Esophagus muscularis mucosa (tissue), 4 donors: ENCODE measurements at regions not wholly inside any gene's neighbourhood (a gene's known extent, or its start where the extent isn't known, plus 50 kb on each side); places are given as distances from the start of the nearest gene placed in this dataset.

Experiments used
- EP300 ChIP-seq: sonication (generic); formaldehyde crosslinking; IDR thresholded peaks from one replicate; pipeline ENCODE4 v1.6.1; 2017; ENCODE audit warnings: antibody characterized with exemption
- POLR2A ChIP-seq: fragments of 450-650 bp; IDR thresholded peaks from one replicate; pipeline ENCODE4 v1.6.1; 2017; ENCODE audit warnings: antibody characterized with exemption, moderate library complexity, mild to moderate bottlenecking, low read depth
- POLR2AphosphoS5 ChIP-seq, 2 donors: sonication (generic); formaldehyde crosslinking; IDR thresholded peaks; one replicate each; pipeline ENCODE4 v1.6.1; 2017; ENCODE audit warnings: antibody characterized with exemption in 2 of 2
- TF ChIP-seq, protein P1 (sequence below), 3 experiments: fragments of 200-600 bp in 2 of 3; fragments of 450-650 bp in 1 of 3; sonication (generic) in 2 of 3; IDR thresholded peaks; one replicate each; pipeline ENCODE4 v1.5.1; 2017 to 2019; ENCODE audit warnings: antibody characterized with exemption in 3 of 3, mild to moderate bottlenecking in 2 of 3, moderate library complexity in 1 of 3

- TF ChIP-seq, protein P1, sequence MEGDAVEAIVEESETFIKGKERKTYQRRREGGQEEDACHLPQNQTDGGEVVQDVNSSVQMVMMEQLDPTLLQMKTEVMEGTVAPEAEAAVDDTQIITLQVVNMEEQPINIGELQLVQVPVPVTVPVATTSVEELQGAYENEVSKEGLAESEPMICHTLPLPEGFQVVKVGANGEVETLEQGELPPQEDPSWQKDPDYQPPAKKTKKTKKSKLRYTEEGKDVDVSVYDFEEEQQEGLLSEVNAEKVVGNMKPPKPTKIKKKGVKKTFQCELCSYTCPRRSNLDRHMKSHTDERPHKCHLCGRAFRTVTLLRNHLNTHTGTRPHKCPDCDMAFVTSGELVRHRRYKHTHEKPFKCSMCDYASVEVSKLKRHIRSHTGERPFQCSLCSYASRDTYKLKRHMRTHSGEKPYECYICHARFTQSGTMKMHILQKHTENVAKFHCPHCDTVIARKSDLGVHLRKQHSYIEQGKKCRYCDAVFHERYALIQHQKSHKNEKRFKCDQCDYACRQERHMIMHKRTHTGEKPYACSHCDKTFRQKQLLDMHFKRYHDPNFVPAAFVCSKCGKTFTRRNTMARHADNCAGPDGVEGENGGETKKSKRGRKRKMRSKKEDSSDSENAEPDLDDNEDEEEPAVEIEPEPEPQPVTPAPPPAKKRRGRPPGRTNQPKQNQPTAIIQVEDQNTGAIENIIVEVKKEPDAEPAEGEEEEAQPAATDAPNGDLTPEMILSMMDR (IDR thresholded peaks at IDR 0.05), result no peak
- TF ChIP-seq POLR2A, result no peak
- TF ChIP-seq POLR2AphosphoS5 (IDR thresholded peaks at IDR 0.05), result no peak
- no peak for TF ChIP-seq EP300
Measured at GRCh38 chr2:120403676-120404075, 57.7 kb downstream of the INHBB start.
